ENCODE measurements at regions not wholly inside any gene's neighbourhood (a gene's known extent, or its start where the extent isn't known, plus 50 kb on each side); places are given as distances from the start of the nearest gene placed in this dataset.

- TF ChIP-seq CTCF (IDR thresholded peaks at IDR 0.05) (no peak), POLR2AphosphoS5 (IDR thresholded peaks at IDR 0.05) (no peak), POLR2A (IDR thresholded peaks at IDR 0.05) (no peak)
Measured at GRCh38 chr2:117019357-117019756, 795.1 kb upstream of the DDX18 start.
